HG02943 (cell line): ENCODE measurements at regions not wholly inside any gene's neighbourhood (a gene's known extent, or its start where the extent isn't known, plus 50 kb on each side); places are given as distances from the start of the nearest gene placed in this dataset.
"Not testable (repeated sequence)": the region's sequence is repeated elsewhere in the genome, so short reads cannot be mapped to it uniquely, and the experiment has no call there.

Source experiments
- ATAC-seq: cut with Tn5 transposase; IDR thresholded peaks from one replicate; pipeline ENCODE4 v1.9.1; 2021; ENCODE audit warnings: mild to moderate bottlenecking, low read depth, moderate library complexity; ENCODE audit not compliant: unreplicated experiment

DNA sequence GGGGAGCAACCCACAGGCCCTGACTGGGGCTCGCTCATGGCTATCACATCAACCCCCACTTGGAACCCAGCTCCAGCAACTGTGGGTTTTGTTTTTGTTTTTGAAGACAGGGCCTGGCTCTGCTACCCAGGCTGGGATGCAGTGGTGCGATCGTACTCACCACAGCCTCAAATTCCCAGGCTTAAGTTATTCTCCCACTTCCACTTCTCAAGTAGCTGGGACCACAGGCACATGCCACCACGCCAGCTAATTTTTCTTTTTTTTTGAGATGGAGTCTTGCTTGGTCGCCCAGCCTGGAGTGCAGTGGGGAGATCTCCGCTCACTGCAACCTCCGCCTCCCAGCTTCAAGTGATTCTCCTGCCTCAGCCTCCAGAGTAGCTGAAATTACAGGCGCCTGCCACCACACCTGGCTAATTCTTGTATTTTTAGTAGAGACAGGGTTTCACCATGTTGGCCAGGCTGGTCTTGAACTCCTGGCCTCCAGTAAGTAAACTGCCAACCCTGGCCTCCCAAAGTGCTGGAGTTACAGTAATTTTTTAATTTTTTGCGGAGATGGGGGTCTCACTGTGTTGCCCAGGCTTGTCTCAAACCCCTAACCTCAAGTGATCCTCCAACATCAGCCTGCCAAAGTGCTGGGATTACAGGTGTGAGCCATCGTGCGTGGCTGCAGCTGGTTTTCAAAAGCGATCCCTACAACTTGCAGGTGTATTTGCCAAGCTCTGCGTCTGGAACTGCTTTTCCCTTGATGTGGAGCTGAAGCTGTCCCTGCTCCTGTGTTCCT, 228.7 kb downstream of the SKIDA1 start:
- ATAC-seq = no peak

DNA sequence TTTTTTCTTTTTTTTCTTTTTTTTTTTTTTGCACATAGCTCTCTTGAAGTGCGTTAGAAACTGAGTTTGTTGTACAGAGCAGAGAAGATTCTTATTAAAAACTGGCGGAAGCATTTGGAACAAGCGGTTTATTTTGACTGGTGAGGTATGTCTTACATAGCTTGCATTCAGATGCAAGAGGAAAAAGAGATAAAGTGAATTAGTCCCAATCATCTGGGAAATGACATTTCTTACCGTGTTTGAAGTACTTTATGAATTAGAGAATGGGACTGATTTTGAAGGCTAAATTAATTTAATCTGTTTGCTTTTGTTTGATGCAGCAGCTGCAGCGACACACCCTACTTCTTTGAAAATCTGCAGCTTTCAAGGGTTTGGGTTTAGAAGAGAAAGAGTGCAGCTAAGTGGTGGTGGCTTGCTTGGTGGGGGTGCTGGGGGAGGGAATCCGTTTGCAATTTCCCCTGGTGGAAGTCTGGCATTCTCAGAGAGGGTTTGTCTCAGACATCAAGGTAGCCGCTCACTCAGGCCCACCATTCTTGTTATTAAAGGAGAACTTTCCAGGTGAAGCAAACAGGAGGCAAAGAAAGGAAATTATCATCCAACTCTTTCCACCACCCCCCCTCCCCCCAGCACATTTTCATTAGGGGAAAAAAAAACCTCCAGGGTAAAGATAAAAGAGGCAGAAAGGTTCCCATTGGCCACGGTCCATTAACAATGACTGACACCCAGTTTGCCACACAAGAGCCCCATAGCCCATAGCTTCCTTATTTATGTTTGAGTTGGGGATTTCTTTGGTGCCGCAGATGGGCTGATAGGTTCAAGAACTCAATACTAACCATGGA, 231.7 kb downstream of the SKIDA1 start:
- no peak for ATAC-seq

DNA sequence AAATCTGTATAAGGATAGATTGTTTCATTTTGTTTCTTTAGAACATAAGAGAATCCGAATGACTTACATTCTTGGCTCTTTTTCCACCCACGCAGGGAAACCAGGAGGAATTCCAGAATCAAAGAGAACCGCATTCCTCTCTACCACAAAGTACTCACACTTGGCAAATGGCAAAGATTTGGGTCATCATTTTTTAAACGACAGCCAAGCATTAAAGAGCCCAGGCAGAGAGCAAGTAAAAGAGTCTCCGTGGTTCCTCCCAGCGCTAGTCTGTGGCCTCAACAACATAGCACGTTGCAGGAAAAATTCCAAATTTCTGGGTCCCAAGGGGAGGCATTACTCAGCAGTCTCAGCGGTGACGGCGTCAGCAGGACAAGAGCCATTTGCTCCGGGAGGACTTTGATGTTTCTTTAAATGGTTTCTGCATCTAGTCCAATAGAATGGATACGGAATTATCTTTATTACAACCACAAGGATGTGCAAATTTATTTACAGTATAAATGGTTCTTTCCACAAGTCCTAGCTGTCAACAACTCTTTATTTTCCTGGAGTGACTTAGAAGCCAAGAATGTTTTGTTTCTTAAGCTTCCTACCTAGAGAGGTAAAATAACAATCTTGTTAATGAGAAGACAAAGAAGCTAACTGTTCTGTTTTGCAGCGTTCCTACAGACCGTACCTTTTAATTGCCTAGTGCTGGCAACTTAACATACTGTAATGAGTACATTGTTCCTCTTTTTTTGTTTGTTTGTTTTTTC, 232.5 kb downstream of the SKIDA1 start:
- no peak for ATAC-seq

DNA sequence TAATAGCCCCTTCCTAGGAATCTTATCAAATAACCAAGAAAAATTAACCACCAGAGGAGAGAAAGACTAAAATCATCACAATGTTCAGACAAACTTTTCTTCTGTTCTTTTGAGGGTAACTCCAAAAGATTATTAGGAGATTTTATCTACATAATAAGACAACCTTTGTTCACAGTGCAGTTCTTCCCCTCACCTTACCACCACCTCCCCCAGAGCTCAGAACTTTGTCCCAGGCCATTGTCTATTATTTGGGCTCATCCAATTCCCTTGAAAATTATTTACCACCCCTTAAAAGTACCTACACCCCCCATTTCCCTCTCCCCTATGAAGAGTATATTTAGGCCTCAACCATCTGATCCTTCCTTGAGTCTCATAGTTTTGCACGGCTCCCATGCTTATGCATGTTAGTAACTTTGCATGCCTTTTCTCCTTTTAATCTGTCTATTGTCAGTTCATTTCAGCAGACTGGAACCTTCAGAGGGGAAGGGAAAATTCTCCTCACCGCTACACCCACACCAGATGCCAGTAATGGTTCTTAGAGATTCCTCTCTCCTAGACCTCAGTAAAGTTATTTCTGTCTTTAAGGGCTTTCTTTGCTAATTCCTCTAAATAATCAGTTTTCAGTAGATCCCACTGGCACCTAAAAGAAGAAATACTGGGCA, 234.9 kb downstream of the SKIDA1 start:
- no peak for ATAC-seq

DNA sequence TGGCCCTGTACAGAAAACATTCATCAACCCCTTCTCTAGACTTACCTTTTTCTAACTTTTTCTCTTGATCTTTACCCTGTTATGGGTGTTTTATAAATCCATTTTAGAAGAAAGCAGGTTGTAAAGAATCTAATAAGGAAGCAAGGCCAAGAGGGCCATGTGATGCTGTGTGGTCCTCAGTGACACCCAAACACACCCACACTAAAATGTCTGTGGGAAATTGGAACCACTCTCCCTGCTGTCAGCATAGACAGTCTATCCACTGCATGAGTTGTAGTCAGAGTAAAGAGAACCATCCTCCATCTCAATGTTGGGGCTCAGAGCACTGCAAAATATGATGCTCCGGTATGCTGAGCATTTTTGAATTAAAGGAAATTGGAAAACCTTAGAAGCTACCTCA, 235.5 kb downstream of the SKIDA1 start:
- no peak for ATAC-seq

DNA sequence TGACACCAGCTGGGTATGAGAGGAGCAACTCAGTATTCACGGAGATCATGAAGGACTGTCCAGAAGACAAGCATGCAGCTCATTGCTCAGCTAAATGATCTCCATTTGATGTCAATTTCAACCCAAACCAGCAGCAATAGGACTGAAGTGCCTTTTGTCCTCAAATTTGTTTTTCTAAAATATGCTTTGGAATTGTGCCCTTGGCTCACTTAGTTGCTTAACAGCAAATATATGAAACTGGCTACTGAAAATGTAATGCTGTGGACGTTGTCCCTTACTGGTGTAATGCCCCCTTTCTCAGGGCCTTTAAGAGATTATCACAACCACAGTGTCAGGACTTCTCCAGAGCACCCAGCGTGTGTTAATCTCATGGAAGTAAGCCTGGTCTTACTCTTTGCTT, 236.2 kb downstream of the SKIDA1 start:
- no peak for ATAC-seq

DNA sequence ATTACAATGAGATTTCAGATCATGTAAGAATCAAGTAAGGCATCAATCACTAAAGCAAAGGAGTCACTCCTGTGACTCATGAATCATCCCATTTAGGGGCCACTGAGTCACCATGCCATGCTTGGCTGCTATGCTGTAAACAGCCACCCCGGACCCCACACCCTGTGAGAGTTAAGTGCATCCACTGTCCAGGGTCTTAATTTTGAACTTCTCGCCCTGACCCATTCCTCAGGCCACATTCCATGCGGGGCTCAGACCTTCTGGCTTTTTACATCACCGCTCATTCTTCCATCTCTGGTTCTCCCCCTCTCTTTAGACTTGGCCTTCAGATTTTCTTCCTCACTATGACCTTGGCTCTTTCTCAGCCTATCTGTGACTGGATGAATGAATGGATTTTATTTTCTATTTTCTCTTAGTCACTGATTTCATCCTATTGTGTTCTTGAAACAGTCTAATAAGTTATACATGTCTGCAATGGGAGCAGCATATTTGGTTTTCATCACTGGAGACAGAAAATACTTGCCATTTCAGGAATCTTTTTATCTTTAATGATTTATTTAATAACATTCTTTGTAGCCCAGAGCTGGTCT, 239.6 kb downstream of the SKIDA1 start:
- no peak for ATAC-seq

DNA sequence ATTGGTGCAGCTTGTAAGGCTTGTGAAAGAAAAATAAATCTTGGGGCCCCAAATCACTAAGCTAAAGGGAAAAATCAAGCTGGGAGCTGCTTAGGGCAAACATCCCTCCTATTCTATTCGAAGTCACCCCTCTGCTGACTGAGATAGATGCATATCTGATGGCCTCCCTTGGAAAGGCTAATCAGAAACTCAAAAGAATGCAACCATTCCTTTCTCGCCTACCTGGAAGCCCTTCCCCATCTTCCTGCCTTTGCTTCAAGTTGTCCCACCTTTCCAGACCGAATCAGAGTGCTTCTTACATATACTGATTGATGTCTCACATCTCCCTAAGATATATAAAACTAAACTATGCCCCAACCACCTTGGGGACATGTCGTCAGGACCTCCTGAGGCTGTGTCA, 240.3 kb downstream of the SKIDA1 start:
- ATAC-seq = no peak

DNA sequence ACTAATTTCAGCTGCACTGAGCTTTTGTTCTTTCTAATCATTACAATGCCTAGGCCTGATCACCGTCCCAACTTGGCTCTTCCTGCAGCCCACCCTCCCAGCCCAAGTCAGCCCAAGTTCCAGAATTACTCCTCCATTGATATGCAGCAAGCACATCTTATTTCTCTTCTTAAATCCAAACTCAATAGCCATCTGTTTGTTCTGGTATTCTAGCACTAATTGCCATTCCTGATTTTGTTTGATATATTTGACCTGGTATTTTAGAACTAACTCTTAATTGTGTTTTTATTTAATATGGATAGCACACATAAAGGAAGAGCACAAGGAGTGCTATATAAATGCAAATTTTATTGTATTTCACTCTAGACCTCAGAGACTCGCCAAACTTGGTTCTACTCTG, 241.2 kb downstream of the SKIDA1 start:
- no peak for ATAC-seq

DNA sequence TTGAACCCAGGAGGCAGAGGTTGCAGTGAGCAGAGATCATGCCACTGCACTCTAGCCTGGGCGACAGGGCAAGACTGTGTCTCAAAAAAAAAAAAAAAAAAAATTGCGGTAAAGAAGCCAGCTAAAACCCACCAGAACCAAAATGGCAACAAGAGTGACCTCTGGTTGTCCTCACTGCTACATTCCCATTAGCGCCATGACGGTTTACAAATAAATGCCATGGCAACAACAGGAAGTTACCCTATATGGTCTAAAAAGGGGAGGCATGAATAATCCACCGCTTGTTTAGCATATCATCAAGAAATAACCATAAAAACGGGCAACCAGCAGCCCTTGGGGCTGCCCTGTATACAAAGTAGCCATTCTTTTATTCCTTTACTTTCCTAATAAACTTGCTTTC, 242.4 kb downstream of the SKIDA1 start:
- ATAC-seq = not testable (repeated sequence)

DNA sequence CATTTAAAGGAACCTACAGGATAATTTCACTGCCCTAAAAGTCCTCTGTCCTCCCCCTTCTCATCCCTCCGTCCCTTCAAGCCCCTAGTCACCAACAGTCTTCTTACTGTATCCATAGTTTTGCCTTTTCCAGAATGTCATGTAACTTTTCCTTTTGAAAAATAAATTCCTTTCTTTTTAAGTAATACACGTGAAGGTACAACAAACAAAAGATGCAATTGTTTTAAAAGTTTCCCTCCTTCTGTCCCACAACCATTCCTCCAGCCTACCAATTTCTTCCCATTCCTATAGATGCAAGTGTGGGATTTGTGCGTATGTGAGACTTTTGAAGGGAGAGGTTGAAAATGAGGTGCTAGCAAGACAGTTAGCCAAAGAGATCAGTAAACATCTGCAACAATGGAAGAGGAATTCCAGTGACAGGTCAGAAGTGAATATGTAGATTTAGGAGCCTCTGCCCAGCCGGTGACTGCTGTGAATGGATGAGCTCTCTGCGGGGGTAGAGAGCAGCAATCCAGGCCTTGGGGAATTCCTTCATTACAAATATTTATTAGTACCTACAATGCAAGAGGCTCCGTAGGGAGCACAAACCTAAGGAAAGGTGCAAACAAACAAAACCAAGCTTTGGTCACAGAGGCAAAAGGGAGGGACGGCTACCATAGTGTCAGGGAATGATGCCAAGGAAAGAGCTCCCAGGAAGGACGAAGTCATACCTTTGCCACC, 243.6 kb downstream of the SKIDA1 start:
- ATAC-seq = no peak

DNA sequence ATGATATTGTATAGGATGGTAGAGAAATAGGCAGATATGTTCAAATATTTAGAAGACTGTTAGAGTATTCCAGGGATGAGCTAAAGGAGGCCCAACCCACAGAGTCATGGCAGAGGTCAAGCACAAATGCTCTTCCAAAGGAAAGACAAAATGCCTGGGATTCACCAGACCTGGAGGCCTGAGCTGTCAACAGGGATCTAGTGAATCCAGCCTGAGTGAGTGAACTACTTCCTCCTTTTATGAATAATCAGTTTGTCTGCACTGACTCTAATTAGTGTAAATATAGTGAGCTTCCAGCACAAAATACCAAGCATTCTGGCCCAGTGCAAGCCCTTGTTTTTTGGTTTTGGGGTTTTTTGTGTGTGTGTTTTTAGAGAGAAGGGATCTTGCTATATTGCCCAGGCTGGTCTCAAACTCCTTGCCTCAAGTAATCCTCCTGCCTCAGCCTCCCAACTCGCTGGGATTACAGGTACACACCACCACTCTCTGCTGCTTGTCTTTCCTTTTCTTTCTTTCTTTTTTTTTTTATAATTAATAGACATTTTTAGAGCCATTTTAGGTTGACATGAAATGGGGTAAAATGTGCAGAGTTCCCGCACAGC, 244.4 kb downstream of the SKIDA1 start:
- ATAC-seq = no peak

DNA sequence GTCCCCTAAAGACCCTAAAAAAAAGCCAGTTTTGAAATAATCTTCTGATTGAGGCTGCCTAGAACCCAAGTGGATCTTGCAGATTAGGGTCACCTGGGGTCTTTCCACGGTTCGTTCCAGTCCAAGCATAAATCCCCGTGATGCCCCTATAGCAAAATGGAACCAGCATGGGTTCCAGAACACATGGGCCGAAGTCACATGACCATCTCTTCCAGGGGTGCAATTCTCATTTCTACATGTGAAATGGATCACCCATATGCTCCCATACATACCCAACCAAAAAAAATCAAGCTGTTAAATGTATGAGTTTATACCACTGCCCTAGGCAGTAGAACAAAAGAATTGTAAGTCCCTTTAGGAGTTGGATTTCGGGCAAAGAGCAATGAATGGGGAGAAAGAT, 245.4 kb downstream of the SKIDA1 start:
- no peak for ATAC-seq

DNA sequence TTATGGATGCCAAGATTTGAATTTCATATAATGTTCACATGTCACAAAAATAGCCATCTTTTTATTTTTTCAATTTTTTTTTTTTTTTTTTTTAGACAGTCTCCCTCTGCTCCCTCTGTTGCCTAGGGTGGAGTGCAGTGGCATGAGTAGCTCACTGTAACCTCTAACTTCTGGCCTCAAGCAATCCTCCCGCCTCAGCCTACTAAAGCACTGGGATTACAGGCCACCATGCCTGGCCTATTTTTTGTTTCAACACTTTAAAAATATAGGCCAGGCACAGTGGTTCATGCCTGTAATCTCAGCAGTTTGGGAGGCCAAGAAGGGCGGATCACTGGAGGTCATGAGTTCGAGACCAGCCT, 246.3 kb downstream of the SKIDA1 start:
- ATAC-seq = no peak

DNA sequence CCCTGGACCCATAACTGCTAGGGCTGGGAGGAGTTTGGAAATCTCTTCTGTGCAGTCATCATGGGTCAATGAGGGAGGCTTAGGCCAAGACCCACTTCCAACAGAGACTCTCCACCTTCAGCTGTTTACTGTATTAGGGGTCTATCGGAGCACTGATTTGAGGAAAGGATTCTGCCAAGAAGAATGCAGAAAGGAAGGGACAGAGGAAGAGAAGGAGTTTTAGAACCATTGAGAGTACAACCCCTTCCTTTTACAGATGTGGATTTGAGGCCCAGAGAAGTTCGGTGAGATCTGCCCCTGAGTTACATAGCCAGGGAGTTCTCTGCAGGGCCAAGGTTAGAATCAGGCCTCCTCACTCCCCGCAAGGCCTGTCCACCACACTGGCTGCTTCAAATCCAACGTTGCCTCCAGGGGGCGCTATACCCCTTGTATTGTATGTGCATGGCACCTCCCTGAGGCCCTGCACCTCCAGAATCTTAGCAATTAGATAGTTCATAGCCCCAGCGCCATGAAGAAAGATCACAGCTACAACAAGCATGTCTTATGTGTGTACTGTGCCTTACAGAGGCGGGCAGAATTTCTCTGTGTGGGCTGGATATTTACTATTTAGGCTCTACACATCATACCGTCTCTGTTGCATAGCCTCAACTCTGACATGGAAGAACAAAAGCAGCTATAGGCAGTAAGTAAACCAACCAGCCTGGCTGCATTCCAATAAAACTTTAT, 246.8 kb downstream of the SKIDA1 start:
- ATAC-seq = peak; percentile 84

DNA sequence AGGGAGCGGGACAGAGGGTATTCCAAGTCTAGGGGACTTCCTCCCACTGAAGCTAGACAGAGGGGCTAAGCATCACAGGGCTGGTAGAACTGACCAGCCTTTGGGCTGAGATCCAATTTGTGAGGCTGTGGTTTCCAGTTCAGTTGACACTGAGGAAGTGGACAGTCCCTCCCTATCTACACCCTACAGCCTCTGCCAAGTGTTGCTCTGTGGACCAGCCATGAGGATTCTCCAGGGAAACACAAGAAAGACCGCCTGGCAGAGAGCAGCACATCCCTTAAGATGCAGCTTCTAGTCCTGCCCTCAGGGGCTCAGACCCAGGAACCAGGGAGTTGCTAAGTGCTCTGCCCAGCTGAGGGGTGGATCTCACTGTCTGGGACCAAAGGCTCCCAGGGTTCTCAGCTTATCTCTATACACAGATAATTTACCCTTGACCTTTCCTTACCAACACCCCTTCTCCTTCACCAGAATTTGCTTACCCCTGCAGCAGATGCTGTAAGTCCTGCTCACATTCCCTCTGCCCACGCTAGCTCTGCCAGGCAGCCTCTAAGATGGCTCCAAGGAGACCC, 252.0 kb downstream of the SKIDA1 start:
- ATAC-seq = no peak

DNA sequence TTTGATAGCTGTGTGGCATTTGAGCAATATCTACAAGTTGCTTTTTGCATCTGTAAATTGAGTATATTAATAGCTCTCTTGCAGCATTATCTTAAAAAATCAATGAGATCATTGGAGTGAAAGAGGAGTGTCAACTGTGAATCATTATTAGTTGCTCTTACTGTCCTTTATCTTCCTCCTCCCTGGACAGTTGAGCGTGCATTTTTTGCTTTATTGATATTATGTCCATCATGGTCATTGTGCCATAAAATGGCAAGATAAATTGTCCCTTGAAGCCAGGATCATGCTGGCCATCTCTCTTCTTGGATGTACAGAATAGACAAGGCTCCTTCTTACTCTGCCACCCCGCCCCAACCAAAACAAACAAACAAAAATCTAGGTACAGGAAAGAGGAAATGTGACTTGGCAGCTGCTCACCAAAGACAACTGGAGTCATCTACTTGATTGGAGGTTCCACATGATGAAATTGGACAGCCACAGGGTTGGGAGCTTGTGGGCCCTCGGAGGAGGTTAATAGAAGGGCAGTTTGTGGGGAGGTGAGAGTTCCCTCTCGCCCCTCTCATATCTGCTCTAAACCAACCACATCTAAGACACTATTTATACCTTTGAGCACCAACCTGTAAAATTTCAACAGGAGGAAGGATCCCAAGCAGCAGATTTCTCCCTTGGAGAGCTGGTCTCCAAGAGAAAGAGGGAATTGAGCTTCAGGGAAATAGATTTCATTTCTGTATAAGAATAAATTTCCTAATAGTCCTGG, 252.7 kb downstream of the SKIDA1 start:
- no peak for ATAC-seq

DNA sequence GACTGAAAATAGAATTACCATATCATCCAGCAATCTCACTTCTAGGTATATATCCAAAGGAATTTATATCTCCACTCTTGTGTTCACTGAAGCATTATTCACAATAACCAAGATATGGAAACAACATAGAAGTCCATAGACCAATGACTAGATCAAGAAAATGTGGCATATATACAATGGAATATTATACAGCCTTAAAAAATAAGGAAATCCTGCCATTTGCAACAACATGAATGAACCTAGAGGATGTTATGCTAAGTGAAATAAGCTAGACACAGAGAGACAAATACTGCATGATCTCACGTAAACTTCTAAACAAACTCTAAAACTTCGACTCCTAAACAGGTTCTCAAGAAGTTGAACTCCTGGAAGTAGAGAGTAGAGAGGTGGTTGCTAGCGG, 254.5 kb downstream of the SKIDA1 start:
- no peak for ATAC-seq
